B cell (primary cell): ENCODE measurements at regions not wholly inside any gene's neighbourhood (a gene's known extent, or its start where the extent isn't known, plus 50 kb on each side); places are given as distances from the start of the nearest gene placed in this dataset.

Experiments
- EZH2 ChIP-seq: IDR thresholded peaks from 2 replicates; pipeline ENCODE4 v1.6.1; 2012; ENCODE audit warnings: borderline replicate concordance, low read depth, mild to moderate bottlenecking, moderate library complexity, low read length; ENCODE audit not compliant: insufficient read depth, poor library complexity, severe bottlenecking
- TF ChIP-seq, protein P1 (sequence below): fragments of 200-600 bp; IDR thresholded peaks from one replicate; pipeline ENCODE4 v1.8.0; 2022; ENCODE audit warnings: antibody characterized with exemption, mild to moderate bottlenecking

DNA sequence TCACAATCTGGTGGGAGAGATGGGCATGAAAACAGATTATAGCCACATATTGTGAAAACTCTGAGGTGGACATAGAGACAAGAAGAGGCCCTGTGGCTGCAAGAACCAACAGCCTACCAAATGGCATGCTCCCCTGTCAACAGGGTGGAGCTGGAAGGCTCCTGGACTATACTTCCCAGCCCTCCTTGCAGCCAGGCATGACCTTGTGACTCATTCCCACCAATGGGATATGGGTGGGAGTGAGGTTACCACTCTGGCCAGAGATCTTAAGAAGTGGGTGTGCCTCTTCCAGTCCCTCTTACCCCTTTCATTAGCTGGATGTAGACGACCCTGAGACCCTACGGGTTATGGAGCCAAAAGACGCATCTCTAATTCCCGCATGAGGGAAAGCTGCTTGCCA is 126.4 kb upstream of the ZBED5 start:
- TF ChIP-seq, protein P1, sequence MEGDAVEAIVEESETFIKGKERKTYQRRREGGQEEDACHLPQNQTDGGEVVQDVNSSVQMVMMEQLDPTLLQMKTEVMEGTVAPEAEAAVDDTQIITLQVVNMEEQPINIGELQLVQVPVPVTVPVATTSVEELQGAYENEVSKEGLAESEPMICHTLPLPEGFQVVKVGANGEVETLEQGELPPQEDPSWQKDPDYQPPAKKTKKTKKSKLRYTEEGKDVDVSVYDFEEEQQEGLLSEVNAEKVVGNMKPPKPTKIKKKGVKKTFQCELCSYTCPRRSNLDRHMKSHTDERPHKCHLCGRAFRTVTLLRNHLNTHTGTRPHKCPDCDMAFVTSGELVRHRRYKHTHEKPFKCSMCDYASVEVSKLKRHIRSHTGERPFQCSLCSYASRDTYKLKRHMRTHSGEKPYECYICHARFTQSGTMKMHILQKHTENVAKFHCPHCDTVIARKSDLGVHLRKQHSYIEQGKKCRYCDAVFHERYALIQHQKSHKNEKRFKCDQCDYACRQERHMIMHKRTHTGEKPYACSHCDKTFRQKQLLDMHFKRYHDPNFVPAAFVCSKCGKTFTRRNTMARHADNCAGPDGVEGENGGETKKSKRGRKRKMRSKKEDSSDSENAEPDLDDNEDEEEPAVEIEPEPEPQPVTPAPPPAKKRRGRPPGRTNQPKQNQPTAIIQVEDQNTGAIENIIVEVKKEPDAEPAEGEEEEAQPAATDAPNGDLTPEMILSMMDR: no peak
- TF ChIP-seq EZH2: no peak
